ENCODE measurements at regions not wholly inside any gene's neighbourhood (a gene's known extent, or its start where the extent isn't known, plus 50 kb on each side); places are given as distances from the start of the nearest gene placed in this dataset.

GRCh38 chr12:64992641-64993040 is 128.5 kb downstream of the WIF1 start:
- TF ChIP-seq POLR2A (IDR thresholded peaks at IDR 0.05; ENCODE audit: low read depth) (no peak), CTCF (IDR thresholded peaks at IDR 0.05) (no peak), EP300 (IDR thresholded peaks at IDR 0.05) (no peak)
